GM21390 (cell line): ENCODE measurements at regions not wholly inside any gene's neighbourhood (a gene's known extent, or its start where the extent isn't known, plus 50 kb on each side); places are given as distances from the start of the nearest gene placed in this dataset.
"Not testable (repeated sequence)": the region's sequence is repeated elsewhere in the genome, so short reads cannot be mapped to it uniquely, and the experiment has no call there.

Source experiments
- ATAC-seq: cut with Tn5 transposase; IDR thresholded peaks from one replicate; pipeline ENCODE4 v1.9.1; 2021; ENCODE audit not compliant: unreplicated experiment

DNA sequence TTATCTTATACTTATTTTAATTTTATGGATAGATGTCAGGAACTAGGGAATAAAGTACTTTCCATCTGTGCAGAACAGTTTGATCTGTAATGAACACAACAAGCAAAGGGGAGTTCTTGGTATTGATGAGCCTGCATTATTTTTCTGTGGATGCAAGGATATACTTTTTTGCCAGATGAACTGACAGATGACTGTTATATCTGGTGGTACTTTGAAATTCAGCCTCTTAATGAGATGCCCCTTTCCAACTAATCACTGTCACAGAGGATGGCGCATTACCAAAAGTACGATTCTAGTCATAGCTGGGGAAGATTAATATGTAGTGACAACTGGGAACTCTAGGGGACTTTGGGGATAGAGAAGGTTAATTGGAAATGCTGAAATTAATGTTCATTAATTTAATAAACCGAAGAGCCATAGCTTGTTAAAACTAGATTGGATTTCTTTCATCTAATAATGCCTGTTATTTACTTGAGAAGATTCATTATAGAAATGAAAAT lies 603.4 kb upstream of the CNTN5 start:
- no peak for ATAC-seq

DNA sequence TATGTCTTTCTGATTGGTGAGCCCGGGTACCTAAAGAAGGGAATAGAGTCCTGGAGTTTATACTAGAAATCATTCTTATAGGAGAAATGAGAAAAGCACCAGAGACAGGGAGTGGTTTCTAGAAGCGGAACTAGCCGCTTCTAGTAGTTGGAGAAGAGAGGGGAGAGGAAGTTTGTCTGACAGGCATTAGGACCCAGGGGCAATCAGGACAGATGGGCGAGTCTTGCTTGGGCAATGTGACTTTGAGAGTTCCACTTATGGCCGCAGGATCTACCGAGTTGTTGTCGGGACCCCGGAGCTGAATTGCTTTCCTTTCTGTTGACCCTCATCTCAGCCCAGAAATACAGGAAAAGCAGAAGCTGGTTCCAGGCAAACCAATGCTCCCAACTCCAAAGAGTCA lies 596.8 kb upstream of the CNTN5 start:
- no peak for ATAC-seq

DNA sequence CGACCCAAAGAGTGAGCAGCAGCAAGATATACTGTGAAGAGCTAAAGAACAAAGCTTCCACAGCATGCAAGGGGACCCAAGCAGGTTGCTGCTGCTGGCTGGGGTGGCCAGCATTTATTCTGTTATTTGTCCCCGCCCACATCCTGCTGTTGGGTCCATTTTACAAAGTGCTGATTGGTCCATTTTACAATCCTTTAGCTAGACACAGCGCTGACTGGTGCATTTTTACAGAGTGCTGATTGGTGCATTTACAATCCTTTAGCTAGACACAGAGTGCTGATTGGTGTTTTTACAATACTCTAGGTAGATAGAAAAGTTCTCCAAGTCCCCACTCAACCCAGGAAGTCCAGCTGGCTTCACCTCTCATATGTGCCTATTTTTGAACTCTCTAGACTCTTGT lies 596.0 kb upstream of the CNTN5 start:
- not testable (repeated sequence) for ATAC-seq

DNA sequence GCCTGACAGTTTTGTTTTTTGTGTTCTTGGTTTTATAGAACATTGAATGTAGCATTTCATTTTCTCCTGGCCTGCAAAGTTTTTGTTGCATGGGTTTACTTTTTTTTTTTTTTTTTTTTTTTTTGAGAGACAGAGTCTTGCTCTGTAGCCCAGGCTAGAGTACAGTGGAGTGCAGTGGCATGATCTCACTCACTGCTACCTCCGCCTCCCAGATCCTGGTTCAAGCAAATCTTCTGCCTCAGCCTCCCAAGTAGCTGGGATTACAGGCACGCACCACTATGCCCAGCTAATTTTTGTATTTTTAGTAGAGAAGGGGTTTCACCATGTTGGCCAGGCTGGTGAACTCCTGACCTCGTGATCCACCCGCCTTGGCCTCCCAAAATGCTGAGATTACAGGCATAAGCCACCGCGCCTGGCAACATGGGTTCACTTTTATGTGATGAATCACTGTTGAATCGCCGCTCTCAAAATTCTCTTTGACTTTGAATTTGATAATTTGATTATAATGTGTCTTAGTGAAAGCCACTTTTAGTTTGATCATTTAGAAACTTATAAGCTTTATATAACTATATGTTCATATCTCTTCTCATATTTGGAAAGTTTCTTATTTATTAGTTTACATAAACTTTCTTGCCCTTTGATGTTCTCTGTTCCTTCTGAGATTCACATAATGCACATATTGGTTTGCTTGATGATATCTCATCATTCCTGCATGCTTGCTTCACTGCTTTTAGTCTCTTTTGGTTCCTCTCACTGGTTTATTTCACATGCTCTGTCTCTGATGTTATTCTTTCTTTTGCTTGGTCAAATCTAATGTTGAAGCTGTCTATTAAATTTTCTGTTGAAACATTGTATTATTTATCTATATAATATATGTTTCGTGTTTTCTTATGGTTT lies 589.0 kb upstream of the CNTN5 start:
- no peak for ATAC-seq

DNA sequence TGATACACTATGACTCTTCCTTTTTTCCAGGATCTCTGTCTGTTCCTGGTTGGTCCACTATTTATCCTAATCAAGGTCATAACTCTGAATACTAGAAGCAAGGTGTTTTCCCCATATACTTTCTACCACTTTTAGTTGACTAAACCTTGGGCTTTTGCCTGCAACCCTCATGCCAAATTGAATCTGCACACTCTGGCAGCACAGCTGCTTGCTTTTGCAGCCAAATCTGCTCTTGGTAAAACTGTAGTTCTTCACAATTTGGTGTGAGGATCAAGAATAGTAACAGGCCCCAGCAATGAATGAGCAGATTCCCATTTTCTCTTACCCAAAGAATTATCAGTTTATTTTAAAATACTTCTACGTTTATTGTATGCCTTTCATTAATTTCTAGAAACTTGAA lies 586.5 kb upstream of the CNTN5 start:
- ATAC-seq, result no peak

DNA sequence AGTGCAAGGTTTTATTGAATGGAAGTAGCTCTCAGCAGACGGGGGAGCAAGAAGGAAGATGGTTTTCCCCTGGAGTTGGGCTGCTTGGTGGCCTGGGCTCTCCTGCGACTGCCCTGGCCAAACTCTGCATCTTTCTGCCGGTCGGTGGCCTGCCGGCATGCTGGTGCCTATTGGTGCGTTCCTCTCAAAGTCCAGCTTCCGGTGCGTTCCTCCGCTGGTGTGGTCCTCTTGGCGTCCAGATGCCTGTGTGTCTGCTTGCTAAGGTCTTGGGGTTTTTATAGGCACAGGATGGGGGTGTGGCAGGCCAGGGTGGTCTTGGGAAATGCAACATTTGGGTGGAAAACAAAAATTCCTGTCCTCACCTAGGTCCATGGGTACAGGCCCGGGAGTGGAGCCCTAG lies 567.4 kb upstream of the CNTN5 start:
- ATAC-seq, result no peak

DNA sequence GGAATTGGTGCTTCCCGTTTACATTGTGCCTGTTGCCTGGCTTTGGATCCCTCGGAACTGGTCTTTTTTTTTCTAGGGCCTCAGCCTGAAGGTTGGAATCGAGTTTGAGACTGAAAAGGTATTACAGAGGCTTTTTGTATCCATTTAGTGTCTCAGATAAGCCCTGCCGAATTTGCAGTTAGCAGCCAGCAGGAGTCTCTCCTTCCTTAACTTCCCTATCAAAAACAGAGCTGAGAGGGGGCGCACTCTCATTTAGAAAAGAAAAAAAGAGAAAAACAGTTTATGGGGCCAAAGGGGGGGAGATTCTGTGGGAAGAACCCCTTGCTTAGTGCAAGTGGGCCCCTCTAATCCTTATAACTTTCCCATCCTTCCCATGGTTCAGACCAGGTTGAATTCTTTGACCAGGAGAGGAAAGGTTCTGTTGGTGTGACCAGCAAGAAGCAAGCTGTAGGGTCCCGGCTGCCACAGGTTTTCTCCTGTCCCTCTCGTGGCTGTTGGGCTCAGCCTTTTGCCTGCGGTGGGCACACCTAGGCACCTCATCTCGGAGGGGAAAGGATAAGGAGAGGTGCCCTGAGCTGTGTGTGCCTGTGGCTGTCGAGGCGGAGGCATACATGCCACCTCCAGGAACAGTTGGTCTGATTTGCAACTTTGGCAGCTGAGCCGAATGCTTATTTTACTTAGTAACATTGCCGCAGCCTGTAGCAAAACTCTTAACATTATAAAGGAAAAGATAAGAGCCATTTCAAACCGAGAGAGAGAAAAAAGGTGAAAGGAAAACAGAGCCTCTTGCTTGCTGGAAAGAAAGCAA lies 565.0 kb upstream of the CNTN5 start:
- no peak for ATAC-seq

DNA sequence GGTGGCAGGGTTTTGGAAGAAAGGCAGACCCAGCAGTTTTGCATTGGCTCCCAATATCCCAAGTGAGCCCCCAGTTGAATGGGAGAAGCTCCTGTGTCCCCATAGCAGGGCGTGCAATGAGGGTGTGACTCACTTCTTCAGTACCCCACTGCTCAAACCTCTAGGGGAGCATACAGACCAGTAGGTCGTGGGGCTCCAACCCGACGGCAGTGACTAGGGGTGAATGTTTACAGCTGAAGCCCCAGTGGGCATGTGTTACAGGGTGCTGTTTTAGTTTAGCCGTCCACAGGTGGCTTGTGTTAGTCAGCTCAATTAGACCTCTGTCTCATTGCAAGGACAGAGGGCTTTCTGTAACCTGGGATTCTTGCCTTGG lies 564.5 kb upstream of the CNTN5 start:
- ATAC-seq, result no peak

DNA sequence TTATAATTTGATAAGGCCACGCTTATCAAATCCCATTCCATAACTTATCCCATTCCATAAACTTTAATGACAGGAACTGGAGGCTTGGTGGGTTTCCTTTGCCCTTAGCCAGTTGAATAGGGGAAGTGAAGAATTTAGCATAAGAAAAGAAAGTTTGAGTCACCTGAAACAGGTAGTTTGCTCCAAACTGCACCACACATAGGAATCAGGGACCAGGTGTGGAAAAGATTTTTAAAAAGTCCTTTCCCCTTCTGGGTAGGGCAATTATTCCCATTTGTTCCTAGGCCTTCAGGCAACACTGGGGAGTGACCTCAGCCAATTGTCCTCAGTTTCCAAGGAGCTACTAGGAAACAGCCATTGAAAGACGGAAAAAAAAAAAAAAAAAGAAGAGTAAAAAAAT lies 525.7 kb upstream of the CNTN5 start:
- no peak for ATAC-seq

DNA sequence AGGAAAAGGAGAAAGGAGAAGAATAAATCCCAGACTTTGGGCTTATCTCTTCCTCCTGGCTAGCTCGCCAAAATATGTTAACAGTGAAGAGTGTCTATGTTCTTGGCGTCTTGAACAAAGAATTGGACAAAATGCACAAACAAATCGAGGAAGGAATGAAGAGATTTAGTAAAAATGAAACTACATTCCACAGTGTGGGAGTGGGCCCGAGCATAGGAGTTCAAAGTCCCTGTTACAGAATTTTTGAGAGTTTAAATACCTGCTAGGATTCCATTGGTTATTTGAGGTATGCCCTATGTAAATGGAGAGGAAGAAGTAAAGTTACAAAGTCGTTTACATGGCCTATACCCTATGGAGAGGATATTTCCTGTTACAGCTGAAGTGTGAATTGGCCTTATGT lies 525.1 kb upstream of the CNTN5 start:
- no peak for ATAC-seq

DNA sequence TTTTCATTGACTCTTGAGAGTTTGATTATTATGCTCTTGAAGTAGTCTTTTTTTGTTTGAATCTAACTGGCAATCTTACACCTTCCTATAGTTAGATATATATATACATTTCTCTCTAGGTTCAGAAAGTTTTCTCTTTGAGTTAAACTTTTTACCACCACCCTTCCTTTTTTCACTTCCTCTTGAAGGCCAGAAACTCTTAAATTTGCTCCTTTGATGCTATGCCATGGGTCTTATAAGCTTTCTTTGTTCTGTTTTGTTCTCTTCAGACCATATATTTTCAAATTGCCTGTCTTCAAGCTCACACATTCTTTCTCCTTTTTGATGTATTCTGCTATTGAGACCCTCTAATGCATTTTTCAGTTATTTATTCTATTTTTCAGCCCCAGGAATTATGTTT lies 513.5 kb upstream of the CNTN5 start:
- no peak for ATAC-seq

DNA sequence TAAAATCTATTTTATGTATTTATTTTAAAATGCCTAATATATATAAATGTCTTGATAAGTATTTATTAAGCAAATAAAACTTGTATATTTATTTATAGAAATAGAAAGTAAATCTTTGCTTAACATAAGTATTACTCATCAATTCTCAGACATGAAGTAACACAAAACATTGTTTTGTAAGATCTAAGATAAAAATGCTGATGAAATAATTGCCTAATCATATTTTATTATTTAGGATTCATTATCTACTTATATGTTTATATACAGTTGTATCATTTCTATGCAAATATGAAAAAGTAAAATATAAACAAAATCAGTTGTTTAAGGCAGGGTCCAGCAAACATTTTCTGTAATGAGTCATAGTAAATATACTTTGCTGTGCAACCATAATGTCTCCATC lies 507.8 kb upstream of the CNTN5 start:
- no peak for ATAC-seq

DNA sequence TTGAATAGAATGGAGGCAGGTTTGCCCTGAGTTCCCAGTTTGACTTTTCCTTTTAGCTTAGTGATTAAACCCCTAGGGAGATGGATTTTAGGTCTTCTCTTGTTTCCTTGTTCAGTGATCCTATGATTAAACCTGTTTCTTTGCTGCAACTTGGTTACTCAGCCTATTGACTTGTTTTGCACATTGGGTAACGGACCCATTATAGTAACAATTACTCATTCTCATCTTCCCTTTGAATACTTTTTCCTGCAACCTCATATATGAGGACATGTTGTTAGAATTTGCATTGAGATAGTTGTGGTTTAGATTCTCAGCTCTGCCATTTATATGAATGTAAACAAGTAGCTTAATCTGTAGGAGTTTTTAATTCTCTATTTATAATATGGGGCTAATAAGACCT lies 489.2 kb upstream of the CNTN5 start:
- ATAC-seq, result no peak

DNA sequence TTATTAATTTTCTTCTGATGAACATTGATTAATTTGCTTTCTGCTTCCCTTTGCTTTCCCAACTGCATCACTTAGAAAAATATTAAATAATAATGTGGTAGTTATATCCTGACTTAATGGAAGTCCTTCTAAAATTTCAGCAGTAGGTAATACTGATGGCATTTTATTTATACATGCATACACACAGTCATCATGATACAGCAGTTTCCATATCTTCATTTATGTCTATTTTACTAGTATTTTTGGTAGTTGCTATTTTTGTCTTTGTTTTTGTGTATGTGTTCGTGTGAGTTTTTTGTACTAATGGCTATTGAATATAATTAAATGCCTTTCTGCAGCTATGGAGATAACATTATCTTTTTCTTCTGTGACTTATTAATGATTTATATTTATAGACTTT lies 484.7 kb upstream of the CNTN5 start:
- no peak for ATAC-seq

DNA sequence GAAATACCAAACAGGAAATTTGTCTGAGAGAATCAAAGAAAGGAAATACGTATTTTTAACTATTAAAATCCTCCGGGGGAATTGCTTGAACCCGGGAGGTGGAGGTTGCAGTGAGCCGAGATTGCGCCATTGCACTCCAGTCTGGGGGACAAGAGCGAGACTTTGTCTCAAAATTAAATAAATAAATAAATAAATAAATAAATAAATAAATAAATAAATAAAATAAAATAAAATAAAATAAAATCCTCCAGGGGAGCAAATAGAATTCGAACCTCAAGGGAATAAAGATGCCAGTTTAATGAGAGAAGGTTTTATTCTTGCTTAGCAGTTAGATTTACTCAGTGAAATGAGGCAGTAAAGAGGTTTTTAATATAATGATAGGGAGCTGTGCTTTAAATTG lies 482.4 kb upstream of the CNTN5 start:
- not testable (repeated sequence) for ATAC-seq

DNA sequence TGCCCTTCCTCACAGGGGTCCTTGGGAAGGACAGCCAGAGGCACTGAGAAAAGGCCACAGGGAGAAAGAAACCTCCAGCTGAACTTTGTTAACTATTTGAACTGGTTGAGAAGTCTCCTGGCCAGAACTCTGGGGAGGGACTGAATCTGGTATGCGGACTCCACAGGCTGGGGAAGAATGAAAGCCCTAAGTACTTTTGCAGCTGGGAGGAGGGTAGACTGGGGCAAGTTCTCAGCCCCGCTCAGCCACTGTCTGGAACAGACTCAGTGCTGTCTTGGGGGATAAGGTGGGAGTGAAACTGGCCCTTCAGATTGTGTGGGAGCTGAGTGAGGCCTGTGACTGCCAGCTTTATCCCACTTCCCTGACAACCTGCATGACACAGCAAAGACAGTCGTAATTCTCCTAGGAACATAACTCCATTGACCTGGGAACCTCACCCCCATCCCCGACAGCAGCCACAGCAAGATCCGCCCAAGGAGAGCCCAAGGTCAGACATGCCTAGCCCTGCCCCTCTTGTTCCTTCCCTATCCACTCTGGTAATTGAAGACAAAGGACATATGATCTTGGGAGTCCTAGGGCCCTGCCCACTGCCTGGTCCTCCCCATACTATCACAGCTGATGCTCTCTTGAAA lies 475.1 kb upstream of the CNTN5 start:
- no peak for ATAC-seq

DNA sequence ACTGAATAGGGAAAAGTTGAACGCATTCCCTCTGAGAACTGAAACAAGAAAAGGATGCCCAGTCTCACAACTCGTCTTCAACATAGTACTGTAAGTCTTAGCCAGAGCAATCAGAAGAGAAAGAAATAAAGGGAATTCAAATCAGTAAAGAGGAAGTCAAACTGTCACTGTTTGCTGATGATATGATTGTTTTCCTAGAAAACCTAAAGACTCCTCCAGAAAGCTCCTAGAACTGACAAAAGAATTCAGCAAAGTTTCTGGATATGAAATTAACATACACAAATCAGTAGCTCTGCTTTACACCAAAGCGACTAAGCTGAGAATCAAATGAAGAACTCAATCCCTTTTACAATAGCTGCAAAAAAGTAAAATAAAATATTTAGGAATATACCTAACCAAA lies 471.2 kb upstream of the CNTN5 start:
- ATAC-seq, result no peak

DNA sequence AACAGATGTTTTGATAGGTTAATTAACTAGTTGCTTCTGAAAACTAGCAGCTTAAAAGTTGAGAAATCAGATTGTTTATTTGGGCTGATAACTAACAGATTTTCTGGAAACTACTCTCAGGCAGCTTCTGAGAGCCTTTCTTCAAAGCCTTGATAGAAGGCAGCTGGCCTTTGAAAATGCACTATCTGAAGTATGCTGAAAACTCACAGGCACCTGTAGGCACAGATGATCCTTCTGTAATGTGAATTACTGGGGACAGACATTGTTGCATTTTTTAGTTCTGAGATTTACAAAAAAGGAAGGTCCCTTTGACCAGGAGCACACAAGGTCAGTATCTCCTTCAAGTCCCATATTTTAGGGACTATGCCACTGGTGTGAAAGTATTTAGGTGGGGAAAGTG lies 460.8 kb upstream of the CNTN5 start:
- ATAC-seq, result no peak

DNA sequence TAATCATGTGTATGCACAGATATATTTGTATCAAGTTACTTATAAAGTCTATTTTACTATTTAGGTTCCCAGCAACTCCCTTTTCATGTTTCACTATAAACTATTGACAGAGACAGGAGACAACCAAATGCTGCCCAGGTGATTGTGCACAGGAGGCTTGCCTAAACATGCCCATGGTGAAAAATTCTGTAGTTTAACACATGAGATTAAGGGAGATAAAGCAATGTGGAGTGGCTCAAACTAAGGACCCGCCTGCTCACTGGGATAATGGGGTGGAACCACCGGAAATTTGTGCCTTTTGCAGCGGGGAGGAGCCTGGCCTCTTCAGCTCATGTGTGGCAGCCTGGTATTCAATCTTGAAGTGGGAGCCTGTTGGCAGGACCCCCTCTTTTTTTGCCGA lies 459.5 kb upstream of the CNTN5 start:
- no peak for ATAC-seq

DNA sequence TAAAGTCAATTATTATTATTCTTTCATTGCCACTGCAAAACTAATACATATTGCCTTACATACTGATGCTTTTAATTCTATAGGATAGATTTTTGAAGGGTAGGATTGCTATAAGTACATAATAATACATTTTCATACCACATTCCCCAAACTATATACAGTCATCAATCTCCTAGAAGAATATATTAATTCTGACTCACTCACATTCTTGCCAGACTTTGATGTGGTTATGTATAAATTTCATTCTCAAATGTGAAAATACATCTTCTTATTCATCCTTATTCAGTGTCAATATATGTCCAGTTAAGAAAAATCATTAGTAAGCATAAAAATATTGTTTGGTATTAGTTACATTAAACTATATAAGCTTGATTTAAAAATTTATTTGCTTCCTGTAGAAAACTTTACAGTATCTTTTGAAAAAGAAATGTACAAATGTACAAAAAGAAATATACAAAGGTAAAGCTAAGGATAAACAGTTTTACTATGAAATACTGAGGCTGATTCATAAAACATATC lies 458.8 kb upstream of the CNTN5 start:
- ATAC-seq, result no peak

DNA sequence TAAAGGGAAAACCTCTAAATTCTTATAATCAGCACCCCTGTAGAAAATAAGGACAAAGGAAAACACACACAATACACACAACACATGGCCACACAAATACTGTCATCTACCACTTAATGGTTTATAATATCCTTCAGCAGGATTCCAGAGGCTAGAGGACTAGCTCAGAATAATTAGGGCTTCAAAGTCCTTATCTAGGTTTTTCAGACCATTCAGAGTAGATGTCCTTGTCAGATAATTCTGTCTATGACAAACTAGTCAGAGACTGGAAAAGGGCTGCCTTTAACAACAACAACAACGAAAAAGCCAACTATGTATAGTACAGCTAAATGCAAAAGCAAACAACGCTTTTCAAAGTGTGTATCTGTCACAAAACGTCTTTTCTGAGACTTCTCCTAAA lies 456.5 kb upstream of the CNTN5 start:
- ATAC-seq, result no peak

DNA sequence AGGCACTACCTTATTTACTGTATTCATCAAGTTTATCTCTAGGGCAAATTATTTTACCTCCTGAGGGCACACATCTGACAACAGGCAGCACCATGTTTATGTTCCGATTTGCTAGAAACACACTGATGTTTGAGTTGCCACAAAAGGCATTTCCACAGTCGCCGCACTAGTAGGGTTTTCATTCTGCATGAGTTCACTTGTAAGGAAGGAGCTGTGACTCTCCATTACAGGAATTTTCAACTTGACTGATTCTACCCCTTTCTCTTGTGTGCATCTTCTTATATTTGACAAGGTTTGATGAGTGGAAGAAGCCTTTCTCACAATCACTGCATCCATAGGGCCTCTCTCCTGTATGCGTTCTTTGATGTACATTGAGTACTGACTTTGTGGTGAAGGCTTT lies 455.9 kb upstream of the CNTN5 start:
- no peak for ATAC-seq
